ENCODE measurements at regions not wholly inside any gene's neighbourhood (a gene's known extent, or its start where the extent isn't known, plus 50 kb on each side); places are given as distances from the start of the nearest gene placed in this dataset.

GRCh38 chr6:50637267-50637666 lies 76.1 kb upstream of the TFAP2D start:
- DNase-seq (ENCODE audit: low spot score): no peak

GRCh38 chr6:50649086-50649485 lies 64.2 kb upstream of the TFAP2D start:
- DNase-seq (ENCODE audit: low spot score): no peak

DNA sequence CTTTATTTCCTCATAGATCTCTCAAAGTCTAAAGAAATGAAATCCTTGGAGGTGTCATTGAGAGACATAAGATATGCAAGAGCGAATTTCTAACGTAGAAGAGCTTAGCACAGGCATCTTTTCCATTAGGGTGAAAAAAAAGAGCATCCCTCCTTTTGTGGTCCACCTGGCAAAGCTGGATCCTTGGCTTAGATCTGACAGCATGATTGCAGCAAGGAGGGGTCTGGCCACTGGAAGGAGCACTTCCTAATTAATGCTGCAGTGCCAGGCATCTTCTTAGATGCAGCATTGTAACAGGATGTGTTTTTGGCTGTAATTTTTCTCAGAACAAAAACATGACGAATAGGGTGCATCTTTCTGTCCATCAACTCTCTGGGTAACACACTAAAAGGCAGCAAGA lies 60.1 kb upstream of the TFAP2D start:
- DNase-seq (ENCODE audit: low spot score): no peak

GRCh38 chr6:50654155-50654554 lies 59.2 kb upstream of the TFAP2D start:
- DNase-seq (ENCODE audit: low spot score): no peak

DNA sequence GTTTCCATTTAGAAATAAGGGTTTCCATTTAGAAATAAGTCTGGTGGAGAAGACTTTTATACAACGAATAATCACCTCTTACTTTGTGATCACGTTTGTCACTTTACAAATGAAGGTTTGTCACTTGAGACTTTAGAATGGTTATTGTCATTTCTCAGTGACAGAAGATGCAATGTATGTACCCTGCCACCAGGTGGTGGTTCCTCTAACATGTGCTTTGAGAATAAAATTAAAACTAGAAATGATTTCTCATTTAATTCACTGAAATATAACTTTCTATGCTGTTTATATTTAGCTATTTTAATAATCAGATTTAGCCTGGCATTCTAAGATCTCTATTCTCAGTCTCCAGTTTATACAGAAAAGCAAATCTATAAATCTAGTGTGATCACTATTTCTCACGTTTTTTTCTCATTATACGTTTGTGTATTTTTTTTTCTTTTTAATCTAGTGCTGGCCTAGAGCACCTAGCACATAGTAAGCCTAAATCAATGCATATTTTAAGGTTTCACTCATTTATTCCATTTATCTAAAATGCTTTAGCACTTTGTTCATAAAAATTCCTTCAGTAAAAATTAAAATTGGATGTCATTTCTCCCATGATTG lies 57.4 kb upstream of the TFAP2D start:
- peak; percentile 28 for DNase-seq (ENCODE audit: low spot score)

DNA sequence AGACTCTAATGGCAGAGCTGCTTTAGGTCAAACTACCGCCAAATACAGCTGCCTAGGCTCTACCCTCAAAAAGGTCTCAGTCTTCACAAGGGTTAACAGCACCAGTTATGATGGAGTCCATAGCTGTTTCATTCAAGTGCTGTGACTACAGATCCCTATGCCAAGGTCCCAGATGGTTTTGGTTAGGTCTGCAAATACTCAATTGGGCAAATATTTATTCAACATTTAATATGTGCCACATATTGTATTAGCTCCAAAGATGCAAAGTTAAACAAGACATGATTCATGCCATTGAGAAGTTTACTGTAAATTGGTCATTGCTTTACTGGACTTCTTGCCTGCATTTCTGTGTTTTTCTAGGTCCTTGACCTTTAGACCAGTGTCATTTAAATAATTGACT lies 55.8 kb upstream of the TFAP2D start:
- no peak for DNase-seq (ENCODE audit: low spot score)

- no peak for DNase-seq (ENCODE audit: low spot score)
These were observed 54.8 kb upstream of the TFAP2D start for GRCh38 chr6:50658561-50658960.

- DNase-seq (ENCODE audit: low spot score): no peak
These were observed 51.7 kb upstream of the TFAP2D start for GRCh38 chr6:50661636-50662035.
